GM23338 (cell line): ENCODE measurements at regions not wholly inside any gene's neighbourhood (a gene's known extent, or its start where the extent isn't known, plus 50 kb on each side); places are given as distances from the start of the nearest gene placed in this dataset.

Source experiments
- ATAC-seq: fragments of 200-7000 bp; cut with Tn5 transposase; 3 replicates; pipeline ENCODE4 v1.9.1; 2020
- DNase-seq: peaks from one replicate; pipeline ENCODE4 v3.0.0-alpha.2; 2015; ENCODE audit warnings: low spot score
- H2AFZ ChIP-seq: fragments of 200-600 bp; sonication (generic); 2 replicates; pipeline ENCODE4 v1.8.0; 2016; ENCODE audit warnings: antibody characterized with exemption, mild to moderate bottlenecking, moderate library complexity
- H3F3A ChIP-seq: fragments of 200-600 bp; sonication (generic); replicated peaks from 2 replicates; pipeline ENCODE4 v1.8.0; 2017; ENCODE audit warnings: antibody characterized with exemption, mixed run types, low read depth
- H3K27ac ChIP-seq: fragments of 200-600 bp; sonication (generic); 2 replicates; pipeline ENCODE4 v1.6.1; 2016; ENCODE audit warnings: low read depth
- H3K27me3 ChIP-seq: fragments of 200-600 bp; sonication (generic); 2 replicates; pipeline ENCODE4 v1.8.0; 2016; ENCODE audit warnings: mild to moderate bottlenecking, mixed run types, moderate library complexity; ENCODE audit not compliant: insufficient read depth
- H3K36me3 ChIP-seq: fragments of 200-600 bp; sonication (generic); 2 replicates; pipeline ENCODE4 v1.8.0; 2016; ENCODE audit warnings: mild to moderate bottlenecking; ENCODE audit not compliant: insufficient read depth
- H3K4me1 ChIP-seq: fragments of 200-600 bp; sonication (generic); 2 replicates; pipeline ENCODE4 v1.8.0; 2016; ENCODE audit warnings: mild to moderate bottlenecking, moderate library complexity; ENCODE audit not compliant: insufficient read depth
- H3K4me2 ChIP-seq: fragments of 200-600 bp; sonication (generic); 2 replicates; pipeline ENCODE4 v1.7.1; 2017; ENCODE audit warnings: mixed run types
- H3K4me3 ChIP-seq: fragments of 200-600 bp; sonication (generic); 2 replicates; pipeline ENCODE4 v1.6.1; 2016; ENCODE audit warnings: mixed run types
- H3K79me2 ChIP-seq: fragments of 200-600 bp; sonication (generic); replicated peaks from 2 replicates; pipeline ENCODE4 v1.8.0; 2017; ENCODE audit warnings: mild to moderate bottlenecking; ENCODE audit not compliant: insufficient read depth
- H3K9me2 ChIP-seq: fragments of 200-600 bp; sonication (generic); 2 replicates; pipeline ENCODE4 v1.8.0; 2017; ENCODE audit not compliant: insufficient read depth
- H4K20me1 ChIP-seq: fragments of 200-600 bp; sonication (generic); replicated peaks from 2 replicates; pipeline ENCODE4 v1.8.0; 2017; ENCODE audit warnings: mild to moderate bottlenecking; ENCODE audit not compliant: insufficient read depth
- H3K27ac Mint-ChIP-seq: 2 replicates; pipeline ENCODE4 v1.8.0; 2020; ENCODE audit warnings: inconsistent platforms, mild to moderate bottlenecking, moderate library complexity, mixed read lengths
- H3K27me3 Mint-ChIP-seq: 3 replicates; pipeline ENCODE4 v1.8.0; 2022; ENCODE audit warnings: low read depth, mild to moderate bottlenecking, moderate library complexity, mixed read lengths, inconsistent platforms; ENCODE audit not compliant: insufficient read depth, poor library complexity
- H3K36me3 Mint-ChIP-seq: 3 replicates; pipeline ENCODE4 v1.8.0; 2021; ENCODE audit warnings: low read depth, mild to moderate bottlenecking, inconsistent platforms, moderate library complexity, mixed read lengths
- H3K4me1 Mint-ChIP-seq: 3 replicates; pipeline ENCODE4 v1.8.0; 2020; ENCODE audit warnings: mild to moderate bottlenecking, inconsistent platforms, mixed read lengths
- H3K4me3 Mint-ChIP-seq: 3 replicates; pipeline ENCODE4 v1.8.0; 2021; ENCODE audit warnings: moderate library complexity, mild to moderate bottlenecking, inconsistent platforms, mixed read lengths
- H3K9me3 Mint-ChIP-seq: 3 replicates; pipeline ENCODE4 v1.8.0; 2020; ENCODE audit warnings: moderate library complexity, mild to moderate bottlenecking, inconsistent platforms, mixed read lengths
- CREB1 ChIP-seq: fragments of 250-450 bp; sonication (Bioruptor Pico); IDR thresholded peaks from 2 replicates; pipeline ENCODE4 v1.5.0; 2020; ENCODE audit warnings: low read depth, mild to moderate bottlenecking, moderate library complexity
- EZH2 ChIP-seq: fragments of 200-600 bp; sonication (generic); IDR thresholded peaks from one replicate; pipeline ENCODE4 v1.8.0; 2017; ENCODE audit warnings: antibody characterized with exemption, mild to moderate bottlenecking, low read depth; ENCODE audit not compliant: unreplicated experiment
- EZH2phosphoT487 ChIP-seq: fragments of 200-600 bp; sonication (generic); IDR thresholded peaks from one replicate; pipeline ENCODE4 v1.8.1; 2018; ENCODE audit warnings: antibody characterized with exemption; ENCODE audit not compliant: unreplicated experiment
- NANOG ChIP-seq: IDR thresholded peaks from 2 replicates; pipeline ENCODE4 v1.6.1; 2016; ENCODE audit warnings: antibody characterized with exemption, borderline replicate concordance
- STAT1 ChIP-seq: IDR thresholded peaks from one replicate; pipeline ENCODE4 v1.6.1; 2016; ENCODE audit warnings: antibody characterized with exemption; ENCODE audit not compliant: unreplicated experiment
- ZNF114 ChIP-seq: fragments of 250-450 bp; sonication (Bioruptor Pico); IDR thresholded peaks from 2 replicates; pipeline ENCODE4 v1.5.0; 2020; ENCODE audit warnings: mild to moderate bottlenecking, moderate library complexity
- ZNF331 ChIP-seq: fragments of 250-450 bp; sonication (Bioruptor Pico); IDR thresholded peaks from 2 replicates; pipeline ENCODE4 v1.5.0; 2020; ENCODE audit warnings: low read depth, mild to moderate bottlenecking, moderate library complexity
- TF ChIP-seq, protein P1 (sequence below): fragments of 250-450 bp; sonication (Bioruptor Pico); IDR thresholded peaks from 2 replicates; pipeline ENCODE4 v1.5.0; 2020; ENCODE audit warnings: mild to moderate bottlenecking, moderate library complexity
- TF ChIP-seq, protein P2 (sequence below), 2 experiments: fragments of 200-600 bp in 1 of 2; sonication (generic) in 1 of 2; conservative IDR thresholded peaks; 2 replicates each; pipeline versions ENCODE4 v1.5.1 to v1.6.1; 2016 to 2017; ENCODE audit warnings: antibody characterized with exemption in 2 of 2, low read depth in 2 of 2, mild to moderate bottlenecking in 2 of 2, moderate library complexity in 1 of 2
- TF ChIP-seq, protein P3 (sequence below): IDR thresholded peaks from 2 replicates; pipeline ENCODE4 v1.6.1; 2016; ENCODE audit warnings: antibody characterized with exemption

DNA sequence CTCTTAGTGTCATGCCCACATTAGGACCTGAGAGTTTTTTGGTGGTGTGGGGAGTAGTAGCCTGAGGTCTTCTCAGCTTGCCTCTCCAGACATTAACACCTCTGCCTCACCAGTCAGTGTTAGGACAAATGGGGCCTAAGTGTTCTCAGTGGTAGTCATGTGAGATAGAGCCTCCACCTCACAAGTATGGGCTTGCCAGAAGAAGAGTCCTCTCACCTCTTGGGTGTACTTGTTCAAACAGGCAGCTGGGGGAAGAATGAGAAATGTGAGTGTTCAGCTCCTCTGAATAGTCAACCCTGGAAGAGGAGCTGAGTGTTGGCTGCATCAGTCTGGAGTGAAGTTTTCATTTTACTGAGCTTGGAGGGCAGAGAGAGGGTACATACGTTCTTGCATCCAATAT lies 464.6 kb downstream of the POM121L12 start:
- H3K4me3 ChIP-seq = no peak overlapping the region
- no peaks in the 10 kb centered on the region for H3K79me2 ChIP-seq
- H3K27ac ChIP-seq = no peak overlapping the region
- H3K4me3 Mint-ChIP-seq = no peak overlapping the region
- H3F3A ChIP-seq = no peaks in the 10 kb centered on the region
- peaks cover 1% of the 10 kb centered on the region for H3K27me3 Mint-ChIP-seq
- no peaks in the 10 kb centered on the region for H4K20me1 ChIP-seq
- no peaks in the 10 kb centered on the region for H3K9me2 ChIP-seq
- peaks cover 3% of the 10 kb centered on the region; the same call in 2 of the 3 replicates for H3K9me3 Mint-ChIP-seq
- H3K4me1 Mint-ChIP-seq = no peaks in the 10 kb centered on the region
- no peak for ATAC-seq
- H3K4me1 ChIP-seq = no peaks in the 10 kb centered on the region
- no peak overlapping the region for H3K27ac Mint-ChIP-seq
- no peaks in the 10 kb centered on the region for H3K27me3 ChIP-seq
- H3K4me2 ChIP-seq = no peak overlapping the region
- DNase-seq = no peak
- H2AFZ ChIP-seq = no peak overlapping the region
- no peaks in the 10 kb centered on the region for H3K36me3 ChIP-seq
- H3K36me3 Mint-ChIP-seq = no peaks in the 10 kb centered on the region
- TF ChIP-seq EZH2 (no peak), EZH2phosphoT487 (no peak), STAT1 (no peak), ZNF331 (CRISPR knock-in tag) (no peak), NANOG (no peak), CREB1 (no peak), ZNF114 (no peak)
- TF ChIP-seq, protein P1, sequence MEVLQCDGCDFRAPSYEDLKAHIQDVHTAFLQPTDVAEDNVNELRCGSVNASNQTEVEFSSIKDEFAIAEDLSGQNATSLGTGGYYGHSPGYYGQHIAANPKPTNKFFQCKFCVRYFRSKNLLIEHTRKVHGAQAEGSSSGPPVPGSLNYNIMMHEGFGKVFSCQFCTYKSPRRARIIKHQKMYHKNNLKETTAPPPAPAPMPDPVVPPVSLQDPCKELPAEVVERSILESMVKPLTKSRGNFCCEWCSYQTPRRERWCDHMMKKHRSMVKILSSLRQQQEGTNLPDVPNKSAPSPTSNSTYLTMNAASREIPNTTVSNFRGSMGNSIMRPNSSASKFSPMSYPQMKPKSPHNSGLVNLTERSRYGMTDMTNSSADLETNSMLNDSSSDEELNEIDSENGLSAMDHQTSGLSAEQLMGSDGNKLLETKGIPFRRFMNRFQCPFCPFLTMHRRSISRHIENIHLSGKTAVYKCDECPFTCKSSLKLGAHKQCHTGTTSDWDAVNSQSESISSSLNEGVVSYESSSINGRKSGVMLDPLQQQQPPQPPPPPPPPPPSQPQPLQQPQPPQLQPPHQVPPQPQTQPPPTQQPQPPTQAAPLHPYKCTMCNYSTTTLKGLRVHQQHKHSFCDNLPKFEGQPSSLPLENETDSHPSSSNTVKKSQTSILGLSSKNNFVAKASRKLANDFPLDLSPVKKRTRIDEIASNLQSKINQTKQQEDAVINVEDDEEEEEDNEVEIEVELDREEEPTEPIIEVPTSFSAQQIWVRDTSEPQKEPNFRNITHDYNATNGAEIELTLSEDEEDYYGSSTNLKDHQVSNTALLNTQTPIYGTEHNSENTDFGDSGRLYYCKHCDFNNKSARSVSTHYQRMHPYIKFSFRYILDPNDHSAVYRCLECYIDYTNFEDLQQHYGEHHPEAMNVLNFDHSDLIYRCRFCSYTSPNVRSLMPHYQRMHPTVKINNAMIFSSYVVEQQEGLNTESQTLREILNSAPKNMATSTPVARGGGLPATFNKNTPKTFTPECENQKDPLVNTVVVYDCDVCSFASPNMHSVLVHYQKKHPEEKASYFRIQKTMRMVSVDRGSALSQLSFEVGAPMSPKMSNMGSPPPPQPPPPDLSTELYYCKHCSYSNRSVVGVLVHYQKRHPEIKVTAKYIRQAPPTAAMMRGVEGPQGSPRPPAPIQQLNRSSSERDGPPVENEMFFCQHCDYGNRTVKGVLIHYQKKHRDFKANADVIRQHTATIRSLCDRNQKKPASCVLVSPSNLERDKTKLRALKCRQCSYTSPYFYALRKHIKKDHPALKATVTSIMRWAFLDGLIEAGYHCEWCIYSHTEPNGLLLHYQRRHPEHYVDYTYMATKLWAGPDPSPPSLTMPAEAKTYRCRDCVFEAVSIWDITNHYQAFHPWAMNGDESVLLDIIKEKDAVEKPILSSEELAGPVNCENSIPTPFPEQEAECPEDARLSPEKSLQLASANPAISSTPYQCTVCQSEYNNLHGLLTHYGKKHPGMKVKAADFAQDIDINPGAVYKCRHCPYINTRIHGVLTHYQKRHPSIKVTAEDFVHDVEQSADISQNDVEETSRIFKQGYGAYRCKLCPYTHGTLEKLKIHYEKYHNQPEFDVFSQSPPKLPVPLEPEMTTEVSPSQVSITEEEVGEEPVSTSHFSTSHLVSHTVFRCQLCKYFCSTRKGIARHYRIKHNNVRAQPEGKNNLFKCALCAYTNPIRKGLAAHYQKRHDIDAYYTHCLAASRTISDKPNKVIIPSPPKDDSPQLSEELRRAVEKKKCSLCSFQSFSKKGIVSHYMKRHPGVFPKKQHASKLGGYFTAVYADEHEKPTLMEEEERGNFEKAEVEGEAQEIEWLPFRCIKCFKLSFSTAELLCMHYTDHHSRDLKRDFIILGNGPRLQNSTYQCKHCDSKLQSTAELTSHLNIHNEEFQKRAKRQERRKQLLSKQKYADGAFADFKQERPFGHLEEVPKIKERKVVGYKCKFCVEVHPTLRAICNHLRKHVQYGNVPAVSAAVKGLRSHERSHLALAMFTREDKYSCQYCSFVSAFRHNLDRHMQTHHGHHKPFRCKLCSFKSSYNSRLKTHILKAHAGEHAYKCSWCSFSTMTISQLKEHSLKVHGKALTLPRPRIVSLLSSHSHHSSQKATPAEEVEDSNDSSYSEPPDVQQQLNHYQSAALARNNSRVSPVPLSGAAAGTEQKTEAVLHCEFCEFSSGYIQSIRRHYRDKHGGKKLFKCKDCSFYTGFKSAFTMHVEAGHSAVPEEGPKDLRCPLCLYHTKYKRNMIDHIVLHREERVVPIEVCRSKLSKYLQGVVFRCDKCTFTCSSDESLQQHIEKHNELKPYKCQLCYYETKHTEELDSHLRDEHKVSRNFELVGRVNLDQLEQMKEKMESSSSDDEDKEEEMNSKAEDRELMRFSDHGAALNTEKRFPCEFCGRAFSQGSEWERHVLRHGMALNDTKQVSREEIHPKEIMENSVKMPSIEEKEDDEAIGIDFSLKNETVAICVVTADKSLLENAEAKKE (CRISPR knock-in tag) = no peak
- TF ChIP-seq, protein P2, sequence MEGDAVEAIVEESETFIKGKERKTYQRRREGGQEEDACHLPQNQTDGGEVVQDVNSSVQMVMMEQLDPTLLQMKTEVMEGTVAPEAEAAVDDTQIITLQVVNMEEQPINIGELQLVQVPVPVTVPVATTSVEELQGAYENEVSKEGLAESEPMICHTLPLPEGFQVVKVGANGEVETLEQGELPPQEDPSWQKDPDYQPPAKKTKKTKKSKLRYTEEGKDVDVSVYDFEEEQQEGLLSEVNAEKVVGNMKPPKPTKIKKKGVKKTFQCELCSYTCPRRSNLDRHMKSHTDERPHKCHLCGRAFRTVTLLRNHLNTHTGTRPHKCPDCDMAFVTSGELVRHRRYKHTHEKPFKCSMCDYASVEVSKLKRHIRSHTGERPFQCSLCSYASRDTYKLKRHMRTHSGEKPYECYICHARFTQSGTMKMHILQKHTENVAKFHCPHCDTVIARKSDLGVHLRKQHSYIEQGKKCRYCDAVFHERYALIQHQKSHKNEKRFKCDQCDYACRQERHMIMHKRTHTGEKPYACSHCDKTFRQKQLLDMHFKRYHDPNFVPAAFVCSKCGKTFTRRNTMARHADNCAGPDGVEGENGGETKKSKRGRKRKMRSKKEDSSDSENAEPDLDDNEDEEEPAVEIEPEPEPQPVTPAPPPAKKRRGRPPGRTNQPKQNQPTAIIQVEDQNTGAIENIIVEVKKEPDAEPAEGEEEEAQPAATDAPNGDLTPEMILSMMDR (conservative IDR thresholded peaks at IDR 0.05; ENCODE audit: low read depth in 2 of 2) = no peak
- TF ChIP-seq, protein P3, sequence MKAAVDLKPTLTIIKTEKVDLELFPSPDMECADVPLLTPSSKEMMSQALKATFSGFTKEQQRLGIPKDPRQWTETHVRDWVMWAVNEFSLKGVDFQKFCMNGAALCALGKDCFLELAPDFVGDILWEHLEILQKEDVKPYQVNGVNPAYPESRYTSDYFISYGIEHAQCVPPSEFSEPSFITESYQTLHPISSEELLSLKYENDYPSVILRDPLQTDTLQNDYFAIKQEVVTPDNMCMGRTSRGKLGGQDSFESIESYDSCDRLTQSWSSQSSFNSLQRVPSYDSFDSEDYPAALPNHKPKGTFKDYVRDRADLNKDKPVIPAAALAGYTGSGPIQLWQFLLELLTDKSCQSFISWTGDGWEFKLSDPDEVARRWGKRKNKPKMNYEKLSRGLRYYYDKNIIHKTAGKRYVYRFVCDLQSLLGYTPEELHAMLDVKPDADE = no peak
